GM21423 (cell line): ENCODE measurements at regions not wholly inside any gene's neighbourhood (a gene's known extent, or its start where the extent isn't known, plus 50 kb on each side); places are given as distances from the start of the nearest gene placed in this dataset.
"Not testable (repeated sequence)": the region's sequence is repeated elsewhere in the genome, so short reads cannot be mapped to it uniquely, and the experiment has no call there.

ENCODE experiments used
- ATAC-seq: cut with Tn5 transposase; IDR thresholded peaks from one replicate; pipeline ENCODE4 v1.9.1; 2021; ENCODE audit warnings: mild to moderate bottlenecking, moderate library complexity; ENCODE audit not compliant: unreplicated experiment

- no peak for ATAC-seq
Measured at GRCh38 chr5:89694026-89694550, 715.5 kb downstream of the CETN3 start.

GRCh38 chr5:89690331-89690730 lies 719.2 kb downstream of the CETN3 start:
- no peak for ATAC-seq

- no peak for ATAC-seq
Measured at GRCh38 chr5:89686081-89686765, 723.3 kb downstream of the CETN3 start.

- no peak for ATAC-seq
Measured at GRCh38 chr5:89676634-89677033, 732.9 kb downstream of the CETN3 start.

GRCh38 chr5:89673019-89673418 lies 736.5 kb downstream of the CETN3 start:
- no peak for ATAC-seq

GRCh38 chr5:89668821-89669220 lies 740.7 kb downstream of the CETN3 start:
- ATAC-seq: no peak

GRCh38 chr5:89662499-89662898 lies 747.1 kb downstream of the CETN3 start:
- ATAC-seq: no peak

GRCh38 chr5:89638871-89639270 lies 755.9 kb upstream of the MEF2C start:
- ATAC-seq: no peak

GRCh38 chr5:89634176-89634575 lies 751.2 kb upstream of the MEF2C start:
- ATAC-seq: not testable (repeated sequence)

- not testable (repeated sequence) for ATAC-seq
Measured at GRCh38 chr5:89630064-89630463, 747.1 kb upstream of the MEF2C start.

GRCh38 chr5:89628876-89629635 lies 746.1 kb upstream of the MEF2C start:
- ATAC-seq: no peak

GRCh38 chr5:89615839-89616518 lies 733.0 kb upstream of the MEF2C start:
- ATAC-seq: no peak

- peak; percentile 100 for ATAC-seq
Measured at GRCh38 chr5:89613222-89613956, 730.4 kb upstream of the MEF2C start.

GRCh38 chr5:89606939-89607534 lies 724.1 kb upstream of the MEF2C start:
- ATAC-seq: no peak

- no peak for ATAC-seq
Measured at GRCh38 chr5:89604342-89604741, 721.4 kb upstream of the MEF2C start.

GRCh38 chr5:89601880-89602279 lies 718.9 kb upstream of the MEF2C start:
- ATAC-seq: no peak

GRCh38 chr5:89597878-89598277 lies 714.9 kb upstream of the MEF2C start:
- ATAC-seq: no peak

GRCh38 chr5:89596821-89597220 lies 713.8 kb upstream of the MEF2C start:
- ATAC-seq: no peak

- ATAC-seq: no peak
Measured at GRCh38 chr5:89595056-89595455, 712.1 kb upstream of the MEF2C start.

GRCh38 chr5:89584339-89584956 lies 701.5 kb upstream of the MEF2C start:
- ATAC-seq: no peak
